Mesothelial cell of epicardium (in vitro differentiated cells): ENCODE measurements at regions not wholly inside any gene's neighbourhood (a gene's known extent, or its start where the extent isn't known, plus 50 kb on each side); places are given as distances from the start of the nearest gene placed in this dataset.
"Not testable (repeated sequence)": the region's sequence is repeated elsewhere in the genome, so short reads cannot be mapped to it uniquely, and the experiment has no call there.

Experiments
- DNase-seq, 2 experiments: peaks; one replicate each; pipeline ENCODE4 v3.0.0; 2021; ENCODE audit warnings: low spot score in 2 of 2; ENCODE audit not compliant: unreplicated experiment in 2 of 2
- H3K27ac Mint-ChIP-seq: 2 replicates; pipeline ENCODE4 v1.8.0; 2021; ENCODE audit warnings: mixed read lengths
- H3K27me3 Mint-ChIP-seq: 2 replicates; pipeline ENCODE4 v1.8.0; 2021; ENCODE audit warnings: low read depth, mixed read lengths
- H3K36me3 Mint-ChIP-seq: 2 replicates; pipeline ENCODE4 v1.8.0; 2021; ENCODE audit warnings: mixed read lengths
- H3K4me1 Mint-ChIP-seq: 2 replicates; pipeline ENCODE4 v1.8.0; 2021; ENCODE audit warnings: mixed read lengths
- H3K4me3 Mint-ChIP-seq: 2 replicates; pipeline ENCODE4 v1.8.0; 2021; ENCODE audit warnings: mild to moderate bottlenecking, moderate library complexity, mixed read lengths
- H3K9me3 Mint-ChIP-seq: 2 replicates; pipeline ENCODE4 v1.8.0; 2021; ENCODE audit warnings: mixed read lengths
- TF ChIP-seq, protein P1 (sequence below): fragments of 200-600 bp; sonication (generic); IDR thresholded peaks from one replicate; pipeline ENCODE4 v1.5.0; 2021; ENCODE audit warnings: antibody characterized with exemption; ENCODE audit not compliant: unreplicated experiment

DNA sequence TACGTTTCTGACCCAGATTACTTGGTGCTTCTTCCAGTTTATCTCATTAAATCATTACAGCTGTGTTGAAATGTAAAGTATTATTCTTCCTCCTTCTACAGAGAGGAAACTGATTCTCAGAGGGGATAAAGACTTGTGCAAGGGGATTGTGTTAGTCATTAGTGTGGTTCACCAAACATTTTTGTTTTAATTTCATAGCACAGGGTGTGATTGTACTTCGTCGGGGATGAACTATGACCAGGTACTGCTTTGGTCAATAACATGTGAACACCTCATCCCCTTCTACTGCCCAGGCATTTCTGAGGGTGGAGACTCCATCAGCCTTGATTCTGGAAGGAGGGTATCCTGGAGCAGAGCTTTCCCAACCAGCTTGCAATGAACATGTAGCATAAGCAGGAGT is 120.2 kb upstream of the ALX4 start:
- Mint-ChIP-seq H3K27ac (no peak overlapping the region), H3K27me3 (peaks cover 65% of the 10 kb centered on the region), H3K36me3 (no peaks in the 10 kb centered on the region), H3K9me3 (no peaks in the 10 kb centered on the region), H3K4me3 (no peak overlapping the region), H3K4me1 (no peaks in the 10 kb centered on the region)
- TF ChIP-seq, protein P1, sequence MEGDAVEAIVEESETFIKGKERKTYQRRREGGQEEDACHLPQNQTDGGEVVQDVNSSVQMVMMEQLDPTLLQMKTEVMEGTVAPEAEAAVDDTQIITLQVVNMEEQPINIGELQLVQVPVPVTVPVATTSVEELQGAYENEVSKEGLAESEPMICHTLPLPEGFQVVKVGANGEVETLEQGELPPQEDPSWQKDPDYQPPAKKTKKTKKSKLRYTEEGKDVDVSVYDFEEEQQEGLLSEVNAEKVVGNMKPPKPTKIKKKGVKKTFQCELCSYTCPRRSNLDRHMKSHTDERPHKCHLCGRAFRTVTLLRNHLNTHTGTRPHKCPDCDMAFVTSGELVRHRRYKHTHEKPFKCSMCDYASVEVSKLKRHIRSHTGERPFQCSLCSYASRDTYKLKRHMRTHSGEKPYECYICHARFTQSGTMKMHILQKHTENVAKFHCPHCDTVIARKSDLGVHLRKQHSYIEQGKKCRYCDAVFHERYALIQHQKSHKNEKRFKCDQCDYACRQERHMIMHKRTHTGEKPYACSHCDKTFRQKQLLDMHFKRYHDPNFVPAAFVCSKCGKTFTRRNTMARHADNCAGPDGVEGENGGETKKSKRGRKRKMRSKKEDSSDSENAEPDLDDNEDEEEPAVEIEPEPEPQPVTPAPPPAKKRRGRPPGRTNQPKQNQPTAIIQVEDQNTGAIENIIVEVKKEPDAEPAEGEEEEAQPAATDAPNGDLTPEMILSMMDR: no peak
- DNase-seq: no peak

DNA sequence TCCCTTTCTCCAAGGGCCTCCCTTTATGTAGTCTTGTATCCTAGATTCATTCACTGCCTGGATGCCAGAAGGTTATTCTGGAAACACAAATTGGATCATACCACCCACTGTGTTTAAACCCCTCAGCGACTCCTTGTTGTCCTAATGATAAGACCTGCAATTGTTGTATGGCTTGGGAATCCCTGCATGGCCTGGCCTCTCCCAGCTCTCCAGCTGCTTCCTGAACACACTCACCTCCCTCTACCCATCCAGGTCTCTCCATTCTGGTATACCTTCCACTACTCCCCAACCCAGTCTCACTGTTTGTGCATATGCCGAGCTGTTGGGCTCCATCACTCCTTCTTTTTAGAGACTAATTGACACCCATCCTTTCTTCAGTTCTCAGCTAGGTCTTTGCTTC is 124.3 kb upstream of the ALX4 start:
- peaks cover 83% of the 10 kb centered on the region for H3K27me3 Mint-ChIP-seq
- H3K27ac Mint-ChIP-seq: no peak overlapping the region
- no peak for DNase-seq
- TF ChIP-seq, protein P1: no peak
- H3K36me3 Mint-ChIP-seq: no peaks in the 10 kb centered on the region
- H3K4me3 Mint-ChIP-seq: no peak overlapping the region
- H3K4me1 Mint-ChIP-seq: no peaks in the 10 kb centered on the region
- H3K9me3 Mint-ChIP-seq: peaks cover under 1% of the 10 kb centered on the region

DNA sequence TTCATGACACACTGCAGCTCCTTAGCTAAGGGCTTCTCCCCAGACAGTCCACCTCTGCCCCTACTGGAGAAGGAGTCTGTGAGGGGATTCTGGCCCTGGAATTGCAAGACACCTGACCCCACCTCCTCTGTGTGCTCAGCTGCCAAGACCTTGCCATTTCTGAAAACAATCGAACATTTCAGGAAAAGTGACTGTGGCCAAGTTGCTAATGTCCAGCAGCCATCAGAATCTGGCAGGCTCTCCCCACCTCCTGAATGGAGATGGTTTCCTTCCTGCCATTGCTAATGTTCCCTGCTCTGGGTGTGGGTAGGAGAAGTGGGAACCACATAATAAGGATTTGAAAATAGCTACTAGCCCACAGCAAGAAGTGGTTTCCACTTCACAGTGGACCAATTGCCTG is 127.2 kb upstream of the ALX4 start:
- peaks cover 83% of the 10 kb centered on the region for H3K27me3 Mint-ChIP-seq

DNA sequence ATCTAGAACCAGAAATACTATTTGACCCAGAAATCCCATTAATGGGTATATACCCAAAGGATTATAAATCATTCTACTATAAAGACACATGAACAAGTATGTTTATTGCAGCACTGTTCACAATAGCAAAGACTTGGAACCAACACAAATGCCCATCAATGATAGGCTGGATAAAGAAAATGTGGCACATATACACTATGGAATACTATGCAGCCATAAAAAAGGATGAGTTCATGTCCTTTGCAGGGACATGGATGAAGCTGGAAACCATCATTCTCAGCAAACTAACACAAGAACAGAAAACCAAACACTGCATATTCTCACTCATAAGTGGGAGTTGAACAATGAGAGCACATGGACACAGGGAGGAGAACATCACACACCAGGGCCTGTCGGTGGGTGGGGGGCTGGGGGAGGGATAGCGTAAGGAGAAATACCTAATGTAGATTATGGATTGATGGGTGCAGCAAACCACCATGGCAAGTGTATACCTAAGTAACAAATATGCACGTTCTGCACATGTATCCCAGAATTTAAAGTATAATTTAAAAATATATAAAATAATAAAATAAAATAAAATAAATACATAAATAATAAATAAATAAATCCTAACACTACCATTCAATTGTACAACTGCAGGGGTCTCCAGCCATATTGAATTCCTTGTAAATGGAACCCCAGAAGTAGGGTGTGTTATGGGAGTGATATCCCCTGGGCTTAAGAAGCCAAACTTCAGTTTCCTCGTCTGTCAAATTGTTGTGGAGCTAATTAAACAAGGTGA is 122.4 kb upstream of the CD82 start:
- H3K36me3 Mint-ChIP-seq, H3K27ac Mint-ChIP-seq, H3K4me1 Mint-ChIP-seq, H3K4me3 Mint-ChIP-seq, DNase-seq: not testable (repeated sequence)
- Mint-ChIP-seq H3K9me3 (peaks cover 32% of the 10 kb centered on the region), H3K27me3 (peaks cover 42% of the 10 kb centered on the region)

More for the DNA sequence above, 127.2 kb upstream of the ALX4 start:
- no peak overlapping the region for H3K27ac Mint-ChIP-seq
- DNase-seq: no peak
- peaks cover 26% of the 10 kb centered on the region for H3K9me3 Mint-ChIP-seq
- H3K4me3 Mint-ChIP-seq: no peak overlapping the region
- no peaks in the 10 kb centered on the region for H3K4me1 Mint-ChIP-seq
- TF ChIP-seq, protein P1: no peak
- no peaks in the 10 kb centered on the region for H3K36me3 Mint-ChIP-seq

DNA sequence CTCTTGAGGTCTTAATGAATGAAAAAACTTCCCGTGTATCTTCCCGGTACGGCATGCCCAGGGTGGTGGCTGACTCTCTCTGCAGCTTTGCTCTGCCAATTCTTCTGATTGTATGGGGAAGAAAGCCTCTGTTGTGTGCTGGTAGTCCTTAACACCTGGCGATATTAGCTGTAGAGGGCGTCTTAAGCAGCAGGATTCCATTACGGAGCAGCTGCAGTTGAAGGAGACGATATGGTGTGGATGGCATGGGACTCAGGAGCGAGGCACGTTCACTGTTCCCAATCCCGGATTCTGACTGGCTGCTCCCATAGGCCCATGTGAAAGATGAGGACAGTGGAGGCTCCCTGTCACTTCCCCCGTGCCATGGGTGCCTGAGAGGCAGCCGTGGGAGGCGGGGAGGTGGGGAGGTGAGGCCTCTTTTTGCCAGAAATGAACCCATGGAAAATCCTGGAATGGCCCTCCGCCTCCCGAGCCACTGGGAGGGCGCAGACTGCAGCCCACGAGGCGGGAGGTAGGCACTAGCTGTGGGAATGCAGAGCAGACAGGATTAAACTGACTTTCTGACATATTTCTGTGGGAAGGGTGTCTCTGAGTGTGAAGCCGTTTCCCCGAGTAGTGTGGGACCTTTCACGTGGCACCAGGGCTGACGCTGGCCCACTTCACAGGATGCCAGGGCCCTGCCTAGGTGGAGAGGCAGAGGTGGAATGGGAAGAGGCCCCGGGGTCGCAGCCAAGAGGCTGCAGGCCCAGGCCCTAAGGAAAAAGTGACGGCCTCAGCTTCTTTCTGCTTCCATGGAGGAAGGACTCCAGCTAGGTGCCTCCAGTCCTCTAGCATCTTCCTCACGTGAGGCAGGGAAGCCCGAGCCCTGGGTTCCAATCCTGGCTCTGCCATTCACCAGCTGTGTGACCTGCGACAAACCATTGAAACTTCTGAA is 121.4 kb upstream of the CD82 start:
- H3K9me3 Mint-ChIP-seq: peaks cover 32% of the 10 kb centered on the region
- peaks cover 37% of the 10 kb centered on the region for H3K27me3 Mint-ChIP-seq
- no peak overlapping the region for H3K27ac Mint-ChIP-seq
- H3K4me1 Mint-ChIP-seq: peaks cover 6% of the 10 kb centered on the region
- TF ChIP-seq, protein P1: no peak
- DNase-seq: no peak
- H3K36me3 Mint-ChIP-seq: no peaks in the 10 kb centered on the region
- H3K4me3 Mint-ChIP-seq: no peak overlapping the region
